RWPE2 (cell line): ENCODE measurements at regions not wholly inside any gene's neighbourhood (a gene's known extent, or its start where the extent isn't known, plus 50 kb on each side); places are given as distances from the start of the nearest gene placed in this dataset.

Experiments used
- ATAC-seq: fragments of 200-7000 bp; cut with Tn5 transposase; 3 replicates; pipeline ENCODE4 v1.9.1; 2021; ENCODE audit warnings: low read depth
- DNase-seq: peaks from one replicate; pipeline ENCODE4 v3.0.0-alpha.2; 2020; ENCODE audit warnings: low spot score
- H3K27ac ChIP-seq: fragments of 450-650 bp; 2 replicates; pipeline ENCODE4 v1.5.1; 2017; ENCODE audit warnings: mild to moderate bottlenecking; ENCODE audit not compliant: poor library complexity, severe bottlenecking
- H3K27me3 ChIP-seq: fragments of 250-450 bp; sonication (Bioruptor Pico); 2 replicates; pipeline ENCODE4 v1.5.1; 2021; ENCODE audit warnings: mild to moderate bottlenecking, moderate library complexity; ENCODE audit not compliant: insufficient read depth, poor library complexity, severe bottlenecking
- H3K36me3 ChIP-seq: fragments of 250-450 bp; sonication (Bioruptor Pico); 2 replicates; pipeline ENCODE4 v1.5.1; 2020; ENCODE audit warnings: low read depth, mild to moderate bottlenecking, moderate library complexity
- H3K4me1 ChIP-seq: fragments of 250-450 bp; sonication (Bioruptor Pico); 2 replicates; pipeline ENCODE4 v1.5.1; 2021; ENCODE audit warnings: mild to moderate bottlenecking, moderate library complexity; ENCODE audit not compliant: insufficient read depth, poor library complexity, severe bottlenecking
- H3K4me3 ChIP-seq: fragments of 250-450 bp; sonication (Bioruptor Pico); 2 replicates; pipeline ENCODE4 v1.5.1; 2021; ENCODE audit warnings: mild to moderate bottlenecking, moderate library complexity; ENCODE audit not compliant: severe bottlenecking
- H3K9me3 ChIP-seq: fragments of 250-450 bp; sonication (Bioruptor Pico); 2 replicates; pipeline ENCODE4 v1.5.1; 2021; ENCODE audit warnings: mild to moderate bottlenecking, moderate library complexity; ENCODE audit not compliant: severe bottlenecking
- CTCF ChIP-seq: fragments of 450-650 bp; IDR thresholded peaks from one replicate; pipeline ENCODE4 v1.5.1; 2017; ENCODE audit warnings: mild to moderate bottlenecking, moderate library complexity; ENCODE audit not compliant: poor library complexity, severe bottlenecking

- TF ChIP-seq CTCF, result no peak
- Histone ChIP-seq H3K4me3 (no peak overlapping the region), H3K27me3 (no peaks in the 10 kb centered on the region), H3K9me3 (no peaks in the 10 kb centered on the region), H3K36me3 (no peaks in the 10 kb centered on the region), H3K27ac (no peak overlapping the region), H3K4me1 (no peaks in the 10 kb centered on the region)
- no peak for DNase-seq
- no peak for ATAC-seq
Observed at GRCh38 chr2:48098539-48098938, 192.2 kb upstream of the FBXO11 start.

- Histone ChIP-seq H3K9me3 (no peaks in the 10 kb centered on the region), H3K4me3 (no peak overlapping the region), H3K36me3 (no peaks in the 10 kb centered on the region), H3K27ac (no peak overlapping the region), H3K27me3 (no peaks in the 10 kb centered on the region), H3K4me1 (peaks cover 18% of the 10 kb centered on the region)
- no peak for TF ChIP-seq CTCF
- no peak for DNase-seq
- no peak for ATAC-seq
Observed at GRCh38 chr2:48104418-48104817, 198.1 kb upstream of the FBXO11 start.

- Histone ChIP-seq H3K27ac (peak overlapping the region; percentile 96), H3K27me3 (no peaks in the 10 kb centered on the region), H3K4me1 (peaks cover 25% of the 10 kb centered on the region), H3K36me3 (no peaks in the 10 kb centered on the region), H3K9me3 (no peaks in the 10 kb centered on the region), H3K4me3 (no peak overlapping the region)
- no peak for TF ChIP-seq CTCF
- no peak for DNase-seq
- ATAC-seq, result no peak
Observed at GRCh38 chr2:48105848-48106247, 199.6 kb upstream of the FBXO11 start.

- ATAC-seq (peak; percentile 17; the same call in 1 of the 3 replicates), DNase-seq (peak; percentile 86)
- Histone ChIP-seq H3K27me3 (no peaks in the 10 kb centered on the region), H3K36me3 (no peaks in the 10 kb centered on the region), H3K27ac (peak overlapping the region; percentile 96), H3K9me3 (no peaks in the 10 kb centered on the region), H3K4me1 (peaks cover 30% of the 10 kb centered on the region), H3K4me3 (no peak overlapping the region)
- no peak for TF ChIP-seq CTCF
Observed at GRCh38 chr2:48107326-48107925, 201.1 kb upstream of the FBXO11 start.

GRCh38 chr2:48108455-48108854 lies 202.2 kb upstream of the FBXO11 start:
- no peak for DNase-seq
- Histone ChIP-seq H3K27ac (peak overlapping the region; percentile 96), H3K4me1 (peaks cover 37% of the 10 kb centered on the region), H3K36me3 (no peaks in the 10 kb centered on the region), H3K9me3 (no peaks in the 10 kb centered on the region), H3K27me3 (no peaks in the 10 kb centered on the region), H3K4me3 (no peak overlapping the region)
- no peak for ATAC-seq
- TF ChIP-seq CTCF, result no peak
